HG02623 (cell line): ENCODE measurements at regions not wholly inside any gene's neighbourhood (a gene's known extent, or its start where the extent isn't known, plus 50 kb on each side); places are given as distances from the start of the nearest gene placed in this dataset.

Experiments used
- ATAC-seq: cut with Tn5 transposase; IDR thresholded peaks from one replicate; pipeline ENCODE4 v1.9.1; 2021; ENCODE audit warnings: moderate library complexity; ENCODE audit not compliant: unreplicated experiment

- no peak for ATAC-seq
Observed at GRCh38 chr3:68328049-68328448, 604.3 kb downstream of the TAFA4 start.

- no peak for ATAC-seq
Observed at GRCh38 chr3:68315964-68316363, 616.4 kb downstream of the TAFA4 start.

GRCh38 chr3:68315546-68315945 is 616.8 kb downstream of the TAFA4 start:
- no peak for ATAC-seq

GRCh38 chr3:68306571-68306970 is 625.8 kb downstream of the TAFA4 start:
- ATAC-seq, result no peak

- ATAC-seq, result no peak
Observed at GRCh38 chr3:68295457-68295856, 636.9 kb downstream of the TAFA4 start.

- no peak for ATAC-seq
Observed at GRCh38 chr3:68290333-68290732, 635.9 kb upstream of the SUCLG2 start.

- no peak for ATAC-seq
Observed at GRCh38 chr3:68288085-68288484, 633.7 kb upstream of the SUCLG2 start.

GRCh38 chr3:68287101-68287500 is 632.7 kb upstream of the SUCLG2 start:
- ATAC-seq, result no peak

- no peak for ATAC-seq
Observed at GRCh38 chr3:68274286-68274685, 619.9 kb upstream of the SUCLG2 start.

- ATAC-seq, result no peak
Observed at GRCh38 chr3:68271145-68271544, 616.7 kb upstream of the SUCLG2 start.

- ATAC-seq, result no peak
Observed at GRCh38 chr3:68256635-68257223, 602.3 kb upstream of the SUCLG2 start.

GRCh38 chr3:68249265-68249664 is 594.9 kb upstream of the SUCLG2 start:
- no peak for ATAC-seq

- no peak for ATAC-seq
Observed at GRCh38 chr3:68242606-68243005, 588.2 kb upstream of the SUCLG2 start.

- ATAC-seq, result no peak
Observed at GRCh38 chr3:68239542-68239941, 585.1 kb upstream of the SUCLG2 start.

- ATAC-seq, result no peak
Observed at GRCh38 chr3:68234076-68234780, 579.8 kb upstream of the SUCLG2 start.

- no peak for ATAC-seq
Observed at GRCh38 chr3:68228856-68229255, 574.4 kb upstream of the SUCLG2 start.

GRCh38 chr3:68220832-68221231 is 566.4 kb upstream of the SUCLG2 start:
- no peak for ATAC-seq

GRCh38 chr3:68211637-68212036 is 557.2 kb upstream of the SUCLG2 start:
- ATAC-seq, result no peak

- ATAC-seq, result no peak
Observed at GRCh38 chr3:68210635-68211034, 556.2 kb upstream of the SUCLG2 start.

GRCh38 chr3:68207327-68207726 is 552.9 kb upstream of the SUCLG2 start:
- ATAC-seq, result peak; percentile 51

- no peak for ATAC-seq
Observed at GRCh38 chr3:68206524-68207117, 552.2 kb upstream of the SUCLG2 start.

- no peak for ATAC-seq
Observed at GRCh38 chr3:68186733-68187132, 532.3 kb upstream of the SUCLG2 start.
